SH-SY5Y (cell line): ENCODE measurements at regions not wholly inside any gene's neighbourhood (a gene's known extent, or its start where the extent isn't known, plus 50 kb on each side); places are given as distances from the start of the nearest gene placed in this dataset.

Experiments used
- GATA2 ChIP-seq: IDR thresholded peaks from 2 replicates; pipeline ENCODE4 v1.6.1; 2011; ENCODE audit warnings: mild to moderate bottlenecking, low read depth, low read length
- GATA3 ChIP-seq: IDR thresholded peaks from 2 replicates; pipeline ENCODE4 v1.6.1; 2011; ENCODE audit warnings: low read depth, mild to moderate bottlenecking, low read length, moderate library complexity

DNA sequence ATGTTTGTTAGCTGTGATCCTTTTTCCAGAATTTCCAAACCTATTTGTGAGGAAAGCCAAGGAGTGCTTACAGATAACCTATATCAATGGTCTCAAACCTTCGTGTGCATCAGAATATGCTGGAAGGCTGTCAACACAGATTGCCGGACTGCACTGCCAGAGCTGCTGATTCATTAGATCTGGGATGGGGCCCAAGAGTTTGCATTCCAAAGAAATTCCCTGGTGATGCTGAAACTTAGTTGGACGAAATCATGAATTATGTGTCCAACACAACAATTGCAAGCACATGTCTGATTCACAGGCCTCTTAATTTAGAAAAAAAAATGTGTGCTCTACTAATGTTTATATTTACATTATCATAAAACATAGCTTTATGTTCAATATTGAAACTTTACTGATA lies 544.0 kb upstream of the AMOT start:
- TF ChIP-seq GATA2 (no peak), GATA3 (no peak)

GRCh38 chrX:113370006-113370405 lies 529.4 kb upstream of the AMOT start:
- TF ChIP-seq GATA2 (no peak), GATA3 (no peak)

- no peak for TF ChIP-seq GATA3
- no peak for TF ChIP-seq GATA2
Measured at GRCh38 chrX:113369056-113369455, 528.4 kb upstream of the AMOT start.

- TF ChIP-seq GATA2, result no peak
Measured at GRCh38 chrX:113353134-113353533, 512.5 kb upstream of the AMOT start.

DNA sequence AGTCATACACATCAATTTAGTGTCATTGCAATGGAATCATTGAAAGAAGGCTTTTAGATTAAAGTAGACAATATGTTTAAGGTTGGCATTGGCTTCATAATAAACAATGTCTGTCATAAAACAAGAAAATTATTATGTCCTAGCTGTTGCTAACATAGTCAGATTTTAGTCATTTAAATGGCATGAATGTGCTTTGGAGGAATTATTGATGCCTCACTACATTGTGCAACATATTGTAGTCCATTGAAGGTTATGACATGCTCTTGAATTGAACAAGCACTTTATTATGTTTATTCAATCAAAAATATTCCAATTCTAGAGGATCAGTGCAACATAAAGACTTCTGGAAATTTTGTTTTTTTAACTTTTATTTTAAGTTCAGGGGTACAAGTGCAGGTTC lies 489.8 kb upstream of the AMOT start:
- TF ChIP-seq GATA3, result no peak
- no peak for TF ChIP-seq GATA2

DNA sequence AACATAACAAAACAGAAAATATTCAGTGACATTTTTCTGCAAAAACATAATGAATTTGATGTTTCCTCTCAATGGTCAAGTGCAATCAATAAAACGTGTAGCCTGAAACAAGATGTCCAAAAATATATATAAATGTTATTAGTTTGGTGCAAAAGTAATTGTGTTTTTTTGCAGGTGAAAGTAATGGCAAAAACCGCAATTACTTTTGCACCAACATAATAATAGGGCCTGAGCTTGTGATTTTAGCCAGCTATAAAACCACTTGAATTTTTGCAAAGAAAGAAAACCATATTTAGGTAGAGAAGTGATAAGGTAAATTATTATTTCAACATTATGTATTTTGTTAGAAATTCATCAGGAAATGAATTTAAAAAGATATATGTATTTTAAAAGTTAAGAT lies 475.3 kb upstream of the AMOT start:
- TF ChIP-seq GATA3 (no peak), GATA2 (no peak)

DNA sequence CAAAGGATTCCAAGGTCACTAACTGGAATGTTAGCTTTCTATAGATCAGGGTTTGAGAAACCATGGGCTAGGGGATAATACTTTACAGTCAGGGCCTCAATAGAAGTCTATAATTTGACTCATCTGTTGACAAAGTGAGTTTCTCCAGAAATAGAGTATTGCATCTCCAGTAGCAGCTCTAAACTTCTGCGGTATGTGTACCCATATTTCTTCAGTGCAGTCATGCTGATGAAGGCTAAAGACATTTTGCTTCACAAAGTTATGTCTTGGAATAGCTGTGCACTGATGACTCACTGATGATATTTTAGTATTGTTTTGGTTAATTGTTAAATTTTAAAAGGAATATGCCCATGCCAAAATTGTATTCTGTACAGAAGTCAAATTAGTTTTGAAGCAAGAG lies 464.9 kb upstream of the AMOT start:
- TF ChIP-seq GATA3, result no peak
- TF ChIP-seq GATA2, result no peak

- no peak for TF ChIP-seq GATA3
- TF ChIP-seq GATA2, result no peak
Measured at GRCh38 chrX:113300580-113300979, 459.9 kb upstream of the AMOT start.

GRCh38 chrX:113297437-113297836 lies 456.8 kb upstream of the AMOT start:
- TF ChIP-seq GATA3 (no peak), GATA2 (no peak)

DNA sequence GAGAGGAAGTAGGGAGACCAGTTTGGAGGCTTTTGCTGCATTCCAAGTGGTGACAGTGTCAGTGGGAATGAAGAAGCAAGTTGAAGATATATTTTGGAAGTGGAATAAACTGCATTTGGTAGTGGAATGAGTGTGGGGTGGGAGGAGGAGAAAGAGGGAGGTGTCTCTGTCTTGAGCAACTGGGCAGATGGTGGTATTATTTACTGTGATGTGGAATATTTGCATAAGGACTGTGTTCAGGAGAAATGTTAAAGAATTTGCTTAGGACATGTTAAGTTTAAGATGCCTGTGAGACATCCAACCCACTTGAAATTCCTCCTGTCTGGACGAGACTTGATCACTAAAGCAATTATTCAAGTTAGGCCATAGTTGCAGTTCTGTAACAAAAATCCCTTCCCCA lies 448.9 kb upstream of the AMOT start:
- TF ChIP-seq GATA2 (no peak), GATA3 (no peak)

DNA sequence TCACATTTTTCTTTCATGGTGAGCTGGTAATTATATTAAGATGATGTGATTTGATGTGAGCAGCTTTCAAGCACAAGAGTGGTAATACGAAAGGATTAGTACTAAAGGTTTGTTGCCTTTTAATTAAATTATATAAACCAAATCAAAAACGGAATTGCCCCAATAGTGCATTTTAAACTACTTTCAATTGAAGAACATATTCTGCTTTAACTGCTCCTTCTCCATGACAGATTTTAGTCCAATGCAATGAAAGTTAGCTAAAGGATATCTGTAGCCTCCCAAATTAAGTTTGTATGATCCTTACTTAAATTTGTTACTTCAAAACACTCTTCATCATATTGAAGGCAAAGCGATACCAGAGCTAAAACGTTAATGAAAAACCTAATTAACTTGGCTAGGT lies 447.1 kb upstream of the AMOT start:
- TF ChIP-seq GATA3 (no peak), GATA2 (no peak)

- TF ChIP-seq GATA3 (no peak), GATA2 (no peak)
Measured at GRCh38 chrX:113275804-113276203, 435.2 kb upstream of the AMOT start.

DNA sequence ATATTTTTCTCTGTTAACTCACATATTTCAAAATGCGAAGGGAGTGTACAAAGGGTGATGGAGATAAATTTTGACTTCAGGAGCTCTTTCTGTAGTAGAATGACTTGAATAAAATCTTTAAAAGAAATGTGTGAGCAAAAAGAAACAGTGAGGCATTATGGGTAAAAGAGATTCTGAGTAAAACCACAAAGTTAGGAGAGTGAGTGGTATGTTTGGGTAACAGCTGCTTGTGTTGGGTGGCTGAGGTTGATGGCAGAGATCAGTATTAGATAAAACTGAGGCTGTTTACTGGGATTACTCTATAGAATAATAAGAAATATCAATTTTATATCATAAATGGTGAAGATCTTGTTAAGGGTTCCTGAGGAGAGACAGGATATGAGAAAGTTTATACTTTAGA lies 434.2 kb upstream of the AMOT start:
- TF ChIP-seq GATA3 (no peak), GATA2 (no peak)

DNA sequence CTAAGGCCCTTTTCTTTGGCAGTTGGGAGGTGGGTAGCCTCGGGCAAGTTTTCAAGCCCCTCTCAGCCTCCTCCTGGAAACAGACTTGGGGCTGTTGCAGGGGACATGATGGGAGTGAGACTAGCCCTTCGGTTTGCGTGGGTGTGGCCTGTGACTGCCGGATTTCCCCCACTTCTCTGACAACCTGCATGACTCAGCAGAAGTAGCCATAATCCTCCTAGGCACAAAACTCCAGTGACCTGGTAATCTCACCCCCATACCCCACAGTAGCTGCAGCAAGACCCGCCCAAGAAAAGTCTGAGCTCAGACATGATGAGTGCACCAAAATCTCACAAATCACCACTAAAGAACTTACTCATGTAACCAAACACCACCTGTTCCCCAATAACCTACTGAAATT lies 433.7 kb upstream of the AMOT start:
- TF ChIP-seq GATA2 (no peak), GATA3 (no peak)

DNA sequence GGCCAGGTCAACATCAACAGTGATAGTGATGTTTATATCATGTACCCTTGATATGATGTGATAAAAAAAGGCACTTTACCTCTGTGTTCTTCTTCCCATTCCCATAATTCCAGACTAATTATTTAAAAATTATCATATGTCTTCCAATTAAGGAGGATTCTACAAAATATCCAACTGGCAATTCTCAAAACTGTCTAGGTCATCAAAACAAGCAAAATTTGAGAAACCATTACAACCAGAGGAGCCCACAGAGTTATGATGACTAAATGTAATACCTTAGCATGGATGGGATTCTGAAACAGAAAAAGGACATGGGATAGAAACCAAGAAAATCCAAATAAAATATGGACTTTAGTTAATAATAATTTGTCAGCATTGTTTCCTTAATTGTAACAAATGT lies 428.6 kb upstream of the AMOT start:
- TF ChIP-seq GATA2 (no peak), GATA3 (no peak)

DNA sequence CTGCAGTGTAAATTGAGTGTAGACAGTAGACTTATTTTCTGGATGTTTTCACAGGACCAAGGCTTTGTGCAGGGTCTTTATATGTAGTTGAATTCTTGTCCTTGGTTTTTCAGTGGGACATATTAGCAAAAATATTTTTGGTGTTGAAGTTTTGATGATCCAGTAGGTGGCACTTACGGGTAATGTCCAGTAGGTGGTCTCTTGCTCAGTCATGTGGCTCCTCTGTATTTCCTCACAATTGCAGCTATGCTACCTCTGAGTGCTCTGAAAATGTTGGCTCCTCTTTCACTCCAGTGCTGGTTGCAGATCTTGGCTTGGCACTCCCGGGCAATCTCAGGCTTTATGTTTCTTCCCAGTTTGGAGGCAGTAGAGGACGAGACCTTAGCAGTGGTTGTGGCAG lies 419.8 kb upstream of the AMOT start:
- TF ChIP-seq GATA2 (no peak), GATA3 (no peak)

- TF ChIP-seq GATA3 (no peak), GATA2 (no peak)
Measured at GRCh38 chrX:113222305-113222704, 381.7 kb upstream of the AMOT start.

DNA sequence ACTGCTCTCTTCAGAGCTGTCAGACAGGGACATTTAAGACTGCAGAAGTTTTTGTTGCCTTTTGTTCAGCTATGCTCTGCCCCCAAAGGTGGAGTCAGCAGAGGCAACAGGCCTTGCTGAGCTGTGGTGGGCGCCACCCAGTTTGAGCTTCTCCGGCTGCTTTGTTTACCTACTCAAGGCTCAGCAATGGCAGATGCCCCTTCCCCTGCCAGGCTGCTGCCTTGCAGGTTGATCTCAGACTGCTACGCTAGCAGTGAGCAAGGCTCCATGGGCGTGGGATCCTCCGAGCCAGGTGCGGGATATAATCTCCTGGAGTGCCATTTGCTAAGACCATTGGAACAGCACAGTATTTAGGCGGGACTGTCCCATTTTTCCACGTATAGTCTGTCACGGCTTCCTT lies 371.4 kb upstream of the AMOT start:
- TF ChIP-seq GATA3 (no peak), GATA2 (no peak)
